GM12878 (cell line): ENCODE measurements at regions not wholly inside any gene's neighbourhood (a gene's known extent, or its start where the extent isn't known, plus 50 kb on each side); places are given as distances from the start of the nearest gene placed in this dataset.

Experiments
- CEBPB ChIP-seq, 2 experiments: fragments of 150-350 bp in 1 of 2; IDR thresholded peaks; 2 replicates each; pipeline ENCODE4 v1.6.1; 2012 to 2014; ENCODE audit warnings: low read depth in 2 of 2, low read length in 2 of 2, borderline replicate concordance in 1 of 2, inconsistent platforms in 1 of 2
- MXI1 ChIP-seq: fragments of 150-350 bp; IDR thresholded peaks from 2 replicates; pipeline ENCODE4 v1.6.1; 2011; ENCODE audit warnings: low read depth, mild to moderate bottlenecking, inconsistent platforms, low read length, improper control_type of control experiment
- NFIC ChIP-seq: IDR thresholded peaks from 2 replicates; pipeline ENCODE4 v1.6.1; 2012; ENCODE audit warnings: low read depth, mild to moderate bottlenecking, inconsistent platforms, low read length, moderate library complexity
- PAX5 ChIP-seq: IDR thresholded peaks from 2 replicates; pipeline ENCODE4 v1.6.1; 2011; ENCODE audit warnings: low read depth, low read length, borderline replicate concordance
- TARDBP ChIP-seq: IDR thresholded peaks from 2 replicates; pipeline ENCODE4 v1.6.1; 2016; ENCODE audit warnings: borderline replicate concordance
- TF ChIP-seq, protein P1 (sequence below): IDR thresholded peaks from 2 replicates; pipeline ENCODE4 v1.6.1; 2011; ENCODE audit warnings: low read depth, low read length, improper control_type of control experiment, borderline replicate concordance
- TF ChIP-seq, protein P2 (sequence below): IDR thresholded peaks from 2 replicates; pipeline ENCODE4 v1.6.1; 2012; ENCODE audit warnings: low read length, inconsistent platforms
- TF ChIP-seq, protein P3 (sequence below): fragments of 450-650 bp; IDR thresholded peaks from 2 replicates; pipeline ENCODE4 v1.6.1; 2016; ENCODE audit warnings: mild to moderate bottlenecking, moderate library complexity, borderline replicate concordance

DNA sequence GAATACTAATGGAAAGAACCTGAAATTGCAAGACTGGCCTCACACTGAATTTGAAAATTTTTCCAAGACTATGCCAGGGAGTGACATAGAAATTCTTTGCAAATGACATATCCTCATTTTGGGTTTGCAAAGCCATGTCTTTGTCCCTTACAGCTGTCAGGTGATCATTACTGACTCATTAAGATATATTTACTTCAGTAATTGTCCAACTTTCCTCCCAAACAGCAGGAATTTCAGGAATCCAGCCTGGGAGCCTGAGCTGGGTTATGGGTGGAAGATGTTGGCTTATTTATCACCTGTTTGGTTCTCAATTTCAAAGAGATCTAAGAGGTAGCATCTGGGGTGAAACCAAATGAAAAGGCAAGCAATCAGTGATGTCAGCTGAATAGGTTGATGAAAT, 111.6 kb upstream of the ACP3 start (continued):
- no peak for TF ChIP-seq PAX5
- TF ChIP-seq MXI1 = no peak
- TF ChIP-seq TARDBP = no peak
- TF ChIP-seq, protein P1, sequence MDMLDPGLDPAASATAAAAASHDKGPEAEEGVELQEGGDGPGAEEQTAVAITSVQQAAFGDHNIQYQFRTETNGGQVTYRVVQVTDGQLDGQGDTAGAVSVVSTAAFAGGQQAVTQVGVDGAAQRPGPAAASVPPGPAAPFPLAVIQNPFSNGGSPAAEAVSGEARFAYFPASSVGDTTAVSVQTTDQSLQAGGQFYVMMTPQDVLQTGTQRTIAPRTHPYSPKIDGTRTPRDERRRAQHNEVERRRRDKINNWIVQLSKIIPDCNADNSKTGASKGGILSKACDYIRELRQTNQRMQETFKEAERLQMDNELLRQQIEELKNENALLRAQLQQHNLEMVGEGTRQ = no peak
- TF ChIP-seq NFIC = no peak
- no peak for TF ChIP-seq CEBPB (IDR thresholded peaks at IDR 0.05; ENCODE audit: borderline replicate concordance in 1 of 2, low read depth in 2 of 2, low read length in 2 of 2)
- TF ChIP-seq, protein P2, sequence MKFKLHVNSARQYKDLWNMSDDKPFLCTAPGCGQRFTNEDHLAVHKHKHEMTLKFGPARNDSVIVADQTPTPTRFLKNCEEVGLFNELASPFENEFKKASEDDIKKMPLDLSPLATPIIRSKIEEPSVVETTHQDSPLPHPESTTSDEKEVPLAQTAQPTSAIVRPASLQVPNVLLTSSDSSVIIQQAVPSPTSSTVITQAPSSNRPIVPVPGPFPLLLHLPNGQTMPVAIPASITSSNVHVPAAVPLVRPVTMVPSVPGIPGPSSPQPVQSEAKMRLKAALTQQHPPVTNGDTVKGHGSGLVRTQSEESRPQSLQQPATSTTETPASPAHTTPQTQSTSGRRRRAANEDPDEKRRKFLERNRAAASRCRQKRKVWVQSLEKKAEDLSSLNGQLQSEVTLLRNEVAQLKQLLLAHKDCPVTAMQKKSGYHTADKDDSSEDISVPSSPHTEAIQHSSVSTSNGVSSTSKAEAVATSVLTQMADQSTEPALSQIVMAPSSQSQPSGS = no peak
- TF ChIP-seq, protein P3, sequence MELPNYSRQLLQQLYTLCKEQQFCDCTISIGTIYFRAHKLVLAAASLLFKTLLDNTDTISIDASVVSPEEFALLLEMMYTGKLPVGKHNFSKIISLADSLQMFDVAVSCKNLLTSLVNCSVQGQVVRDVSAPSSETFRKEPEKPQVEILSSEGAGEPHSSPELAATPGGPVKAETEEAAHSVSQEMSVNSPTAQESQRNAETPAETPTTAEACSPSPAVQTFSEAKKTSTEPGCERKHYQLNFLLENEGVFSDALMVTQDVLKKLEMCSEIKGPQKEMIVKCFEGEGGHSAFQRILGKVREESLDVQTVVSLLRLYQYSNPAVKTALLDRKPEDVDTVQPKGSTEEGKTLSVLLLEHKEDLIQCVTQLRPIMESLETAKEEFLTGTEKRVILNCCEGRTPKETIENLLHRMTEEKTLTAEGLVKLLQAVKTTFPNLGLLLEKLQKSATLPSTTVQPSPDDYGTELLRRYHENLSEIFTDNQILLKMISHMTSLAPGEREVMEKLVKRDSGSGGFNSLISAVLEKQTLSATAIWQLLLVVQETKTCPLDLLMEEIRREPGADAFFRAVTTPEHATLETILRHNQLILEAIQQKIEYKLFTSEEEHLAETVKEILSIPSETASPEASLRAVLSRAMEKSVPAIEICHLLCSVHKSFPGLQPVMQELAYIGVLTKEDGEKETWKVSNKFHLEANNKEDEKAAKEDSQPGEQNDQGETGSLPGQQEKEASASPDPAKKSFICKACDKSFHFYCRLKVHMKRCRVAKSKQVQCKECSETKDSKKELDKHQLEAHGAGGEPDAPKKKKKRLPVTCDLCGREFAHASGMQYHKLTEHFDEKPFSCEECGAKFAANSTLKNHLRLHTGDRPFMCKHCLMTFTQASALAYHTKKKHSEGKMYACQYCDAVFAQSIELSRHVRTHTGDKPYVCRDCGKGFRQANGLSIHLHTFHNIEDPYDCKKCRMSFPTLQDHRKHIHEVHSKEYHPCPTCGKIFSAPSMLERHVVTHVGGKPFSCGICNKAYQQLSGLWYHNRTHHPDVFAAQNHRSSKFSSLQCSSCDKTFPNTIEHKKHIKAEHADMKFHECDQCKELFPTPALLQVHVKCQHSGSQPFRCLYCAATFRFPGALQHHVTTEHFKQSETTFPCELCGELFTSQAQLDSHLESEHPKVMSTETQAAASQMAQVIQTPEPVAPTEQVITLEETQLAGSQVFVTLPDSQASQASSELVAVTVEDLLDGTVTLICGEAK = no peak
